Gastrocnemius medialis (tissue), 4 donors: ENCODE measurements at regions not wholly inside any gene's neighbourhood (a gene's known extent, or its start where the extent isn't known, plus 50 kb on each side); places are given as distances from the start of the nearest gene placed in this dataset.

ENCODE experiments used
- POLR2A ChIP-seq, 2 donors: fragments of 450-650 bp; IDR thresholded peaks; one replicate each; pipeline ENCODE4 v1.6.1; 2017; ENCODE audit warnings: antibody characterized with exemption in 2 of 2, mild to moderate bottlenecking in 2 of 2, moderate library complexity in 2 of 2
- TF ChIP-seq, protein P1 (sequence below), 5 experiments: fragments of 450-650 bp in 3 of 5; fragments of 200-600 bp in 2 of 5; sonication (generic) in 2 of 5; IDR thresholded peaks in 4 of 5; conservative IDR thresholded peaks in 1 of 5; 1 replicate in 4 of 5; 2 replicates in 1 of 5; pipeline ENCODE4 v1.5.1; 2016 to 2019; ENCODE audit warnings: antibody characterized with exemption in 5 of 5, mild to moderate bottlenecking in 3 of 5, moderate library complexity in 3 of 5

- TF ChIP-seq, protein P1, sequence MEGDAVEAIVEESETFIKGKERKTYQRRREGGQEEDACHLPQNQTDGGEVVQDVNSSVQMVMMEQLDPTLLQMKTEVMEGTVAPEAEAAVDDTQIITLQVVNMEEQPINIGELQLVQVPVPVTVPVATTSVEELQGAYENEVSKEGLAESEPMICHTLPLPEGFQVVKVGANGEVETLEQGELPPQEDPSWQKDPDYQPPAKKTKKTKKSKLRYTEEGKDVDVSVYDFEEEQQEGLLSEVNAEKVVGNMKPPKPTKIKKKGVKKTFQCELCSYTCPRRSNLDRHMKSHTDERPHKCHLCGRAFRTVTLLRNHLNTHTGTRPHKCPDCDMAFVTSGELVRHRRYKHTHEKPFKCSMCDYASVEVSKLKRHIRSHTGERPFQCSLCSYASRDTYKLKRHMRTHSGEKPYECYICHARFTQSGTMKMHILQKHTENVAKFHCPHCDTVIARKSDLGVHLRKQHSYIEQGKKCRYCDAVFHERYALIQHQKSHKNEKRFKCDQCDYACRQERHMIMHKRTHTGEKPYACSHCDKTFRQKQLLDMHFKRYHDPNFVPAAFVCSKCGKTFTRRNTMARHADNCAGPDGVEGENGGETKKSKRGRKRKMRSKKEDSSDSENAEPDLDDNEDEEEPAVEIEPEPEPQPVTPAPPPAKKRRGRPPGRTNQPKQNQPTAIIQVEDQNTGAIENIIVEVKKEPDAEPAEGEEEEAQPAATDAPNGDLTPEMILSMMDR (IDR thresholded peaks at IDR 0.05 in 4 of 5, conservative IDR thresholded peaks at IDR 0.05 in 1 of 5): no peak
- TF ChIP-seq POLR2A (IDR thresholded peaks at IDR 0.05): no peak
Observed at GRCh38 chr6:130734161-130734560, 93.0 kb upstream of the SMLR1 start.
